GM21360 (cell line): ENCODE measurements at regions not wholly inside any gene's neighbourhood (a gene's known extent, or its start where the extent isn't known, plus 50 kb on each side); places are given as distances from the start of the nearest gene placed in this dataset.

Experiments used
- ATAC-seq: cut with Tn5 transposase; IDR thresholded peaks from one replicate; pipeline ENCODE4 v1.9.1; 2021; ENCODE audit warnings: mild to moderate bottlenecking, moderate library complexity; ENCODE audit not compliant: unreplicated experiment

GRCh38 chr16:86414991-86415740 lies 95.2 kb upstream of the FOXF1 start:
- ATAC-seq: no peak

GRCh38 chr16:86418981-86419380 lies 91.3 kb upstream of the FOXF1 start:
- no peak for ATAC-seq

- ATAC-seq: no peak
These were observed 90.8 kb upstream of the FOXF1 start for GRCh38 chr16:86419518-86419917.

DNA sequence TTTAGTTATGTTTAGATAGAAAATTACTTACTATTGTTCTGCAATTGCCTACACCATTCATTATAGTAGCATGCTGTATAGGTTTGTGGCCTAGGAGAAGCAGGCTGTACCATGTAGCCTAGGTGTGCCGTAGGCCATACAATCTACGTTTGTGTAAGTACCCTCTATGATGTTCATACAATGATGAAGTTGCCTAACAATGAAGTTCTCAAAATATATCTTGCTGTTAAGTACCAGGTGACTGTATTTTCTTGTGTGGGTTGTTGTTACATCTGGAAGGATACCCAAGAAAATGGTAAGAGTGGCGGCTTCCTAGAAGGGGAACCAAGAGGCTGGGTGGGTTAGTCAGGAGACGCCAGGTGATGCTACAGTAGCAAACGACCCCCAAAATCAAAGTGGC lies 88.3 kb upstream of the FOXF1 start:
- no peak for ATAC-seq

GRCh38 chr16:86424398-86424797 lies 85.9 kb upstream of the FOXF1 start:
- no peak for ATAC-seq

- no peak for ATAC-seq
These were observed 85.3 kb upstream of the FOXF1 start for GRCh38 chr16:86424985-86425384.

- ATAC-seq: no peak
These were observed 84.2 kb upstream of the FOXF1 start for GRCh38 chr16:86426063-86426642.

DNA sequence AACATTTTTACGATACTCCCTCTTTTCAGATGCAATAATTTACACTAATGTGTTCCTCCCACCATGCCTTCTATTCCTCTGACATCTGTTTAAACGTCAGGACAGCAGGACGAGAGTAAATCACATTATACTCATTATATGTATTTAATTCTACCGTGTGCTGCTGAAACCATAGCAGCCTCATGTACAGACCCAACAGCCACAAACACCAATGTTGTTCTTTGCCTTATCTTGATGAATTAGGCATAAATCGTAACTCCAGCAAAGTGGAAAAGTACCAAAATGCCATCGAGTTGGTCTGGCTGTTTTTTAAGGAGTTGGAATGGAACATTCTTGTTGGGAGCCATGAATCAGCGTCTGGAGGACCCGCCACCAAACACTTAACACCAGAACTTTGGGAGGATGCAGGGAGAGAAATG lies 82.9 kb upstream of the FOXF1 start:
- no peak for ATAC-seq

DNA sequence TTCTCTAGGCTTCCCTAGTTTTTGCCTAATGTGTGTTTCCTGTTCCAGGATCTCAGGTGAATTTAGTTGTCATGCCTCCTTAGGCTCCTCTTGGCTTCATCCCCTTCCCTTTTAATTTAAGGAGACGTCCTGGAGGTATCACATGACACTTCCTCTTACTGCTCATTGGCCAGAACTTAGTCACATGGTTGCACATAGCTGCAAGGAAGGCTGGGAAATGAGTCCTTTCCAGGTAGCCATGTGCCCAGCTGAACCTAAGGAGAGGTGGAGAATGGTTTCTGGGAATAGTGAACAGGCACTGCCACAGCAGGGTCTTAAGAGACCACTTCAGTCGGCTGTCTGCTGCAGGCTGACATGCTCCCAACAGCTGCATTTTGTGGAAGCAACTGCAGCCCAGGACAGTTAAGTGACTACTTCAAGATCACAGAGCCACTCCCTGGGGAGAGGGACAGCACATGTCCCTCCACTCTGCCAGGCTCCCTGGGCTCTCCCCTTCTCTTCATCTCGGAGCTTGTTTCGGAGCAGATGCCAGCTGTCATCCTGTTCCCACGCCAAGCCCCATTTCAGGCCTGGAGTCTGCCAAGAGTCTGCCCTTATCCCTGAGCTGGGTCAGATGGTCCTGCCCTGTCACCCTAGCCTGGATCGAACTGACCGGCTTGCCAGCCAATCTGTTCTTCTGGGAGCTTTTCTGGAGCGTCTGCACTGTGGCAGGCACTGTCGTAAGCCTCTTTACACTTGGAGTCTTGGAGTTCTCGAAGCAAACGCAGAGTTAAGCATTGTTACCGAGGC lies 81.4 kb upstream of the FOXF1 start:
- no peak for ATAC-seq

- no peak for ATAC-seq
These were observed 80.7 kb upstream of the FOXF1 start for GRCh38 chr16:86429663-86430062.

GRCh38 chr16:86430814-86431213 lies 79.5 kb upstream of the FOXF1 start:
- no peak for ATAC-seq

- ATAC-seq: no peak
These were observed 78.8 kb upstream of the FOXF1 start for GRCh38 chr16:86431540-86431939.

DNA sequence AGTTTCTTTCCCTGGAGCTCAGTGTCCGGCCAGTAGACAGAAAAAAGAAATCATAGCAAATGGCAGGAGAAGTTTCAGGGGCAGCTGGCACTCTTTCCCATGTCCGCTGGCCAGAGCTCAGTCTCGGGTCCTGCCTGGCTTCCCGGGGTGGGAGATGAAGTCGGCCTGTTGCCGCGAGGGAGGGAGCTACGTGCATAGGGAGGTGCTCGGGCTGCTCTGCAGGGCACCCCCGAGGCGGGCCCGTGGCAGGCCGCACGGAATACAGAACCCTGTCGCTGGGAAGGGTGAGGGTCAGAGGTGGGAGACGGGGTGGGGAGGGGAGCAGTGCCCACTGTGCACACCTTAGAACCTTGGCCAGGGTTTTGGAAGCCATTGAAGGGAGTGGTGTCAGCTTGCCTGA lies 78.3 kb upstream of the FOXF1 start:
- no peak for ATAC-seq

DNA sequence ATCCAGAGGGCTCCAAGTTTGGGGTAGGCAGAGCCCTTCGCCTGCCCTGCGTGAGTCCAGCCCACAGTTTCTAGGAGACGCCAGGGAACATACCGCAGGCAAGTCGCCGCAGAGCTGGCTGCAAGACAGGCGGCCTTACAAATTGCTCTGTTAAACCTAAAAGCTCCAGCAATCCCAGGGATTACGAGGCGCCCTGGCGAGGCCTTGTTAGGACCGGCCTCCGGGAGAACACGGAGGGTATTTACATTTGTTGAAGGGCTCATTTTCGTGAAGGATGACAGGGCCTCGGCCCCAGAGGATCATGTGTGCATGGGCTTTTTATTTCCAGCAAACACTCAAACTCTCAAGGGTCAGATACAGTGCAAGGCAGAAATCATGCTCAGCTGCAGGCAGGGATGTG lies 77.6 kb upstream of the FOXF1 start:
- no peak for ATAC-seq

DNA sequence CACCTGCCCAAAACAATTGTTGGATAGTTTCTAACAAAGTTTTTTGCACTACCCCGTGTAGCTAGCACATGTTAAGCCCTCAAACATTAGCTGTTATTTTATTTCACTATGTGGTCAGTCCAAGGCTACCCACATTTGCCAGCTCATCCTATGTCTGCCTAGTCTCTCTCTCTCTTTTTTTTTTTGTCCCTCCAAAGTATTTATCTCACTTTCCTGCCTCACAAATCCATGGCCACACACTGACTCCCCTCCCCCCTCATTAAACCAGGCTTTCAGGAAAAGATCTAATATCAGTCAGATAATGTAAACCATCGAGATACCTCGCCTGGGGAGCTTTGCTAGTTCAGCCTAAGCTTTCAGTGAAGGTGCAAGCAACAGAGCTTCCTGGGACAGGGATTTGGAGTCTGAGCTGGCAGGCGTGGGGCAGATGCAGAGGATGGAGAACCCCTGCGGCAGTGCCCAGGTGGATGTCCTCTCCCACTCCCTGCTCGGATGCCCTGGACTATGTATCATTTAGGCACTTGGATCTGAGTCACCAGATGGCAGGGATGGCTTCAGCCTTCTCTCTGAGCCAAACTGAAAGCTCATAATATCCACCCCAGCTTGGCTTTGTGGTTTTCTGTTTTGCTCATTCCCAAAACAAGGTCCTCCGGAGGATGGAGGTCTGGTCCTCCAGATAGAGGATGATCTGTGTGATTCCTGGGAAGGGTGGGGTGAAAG lies 73.7 kb upstream of the FOXF1 start:
- ATAC-seq: no peak

GRCh38 chr16:86437348-86437747 lies 73.0 kb upstream of the FOXF1 start:
- ATAC-seq: no peak

DNA sequence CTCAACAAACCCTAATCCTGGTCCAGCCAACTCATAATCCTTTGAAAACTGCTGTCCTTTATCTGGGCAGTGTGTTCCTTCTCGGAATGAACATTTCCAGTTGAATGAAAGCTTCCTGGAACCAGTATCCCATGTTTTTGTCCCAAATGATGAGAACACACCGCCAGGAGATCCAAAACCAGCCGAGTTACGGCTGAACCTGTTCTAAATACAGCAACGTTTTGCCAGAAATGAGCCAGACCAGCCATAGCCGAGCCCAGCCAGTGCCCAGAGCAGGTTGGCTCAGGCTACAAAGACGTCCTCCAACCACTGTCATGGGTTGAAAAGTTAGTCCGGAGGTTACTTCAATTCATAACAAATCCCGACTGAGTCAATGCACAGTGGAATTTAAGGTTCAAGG lies 67.6 kb upstream of the FOXF1 start:
- no peak for ATAC-seq

- no peak for ATAC-seq
These were observed 66.7 kb upstream of the FOXF1 start for GRCh38 chr16:86443508-86444147.

DNA sequence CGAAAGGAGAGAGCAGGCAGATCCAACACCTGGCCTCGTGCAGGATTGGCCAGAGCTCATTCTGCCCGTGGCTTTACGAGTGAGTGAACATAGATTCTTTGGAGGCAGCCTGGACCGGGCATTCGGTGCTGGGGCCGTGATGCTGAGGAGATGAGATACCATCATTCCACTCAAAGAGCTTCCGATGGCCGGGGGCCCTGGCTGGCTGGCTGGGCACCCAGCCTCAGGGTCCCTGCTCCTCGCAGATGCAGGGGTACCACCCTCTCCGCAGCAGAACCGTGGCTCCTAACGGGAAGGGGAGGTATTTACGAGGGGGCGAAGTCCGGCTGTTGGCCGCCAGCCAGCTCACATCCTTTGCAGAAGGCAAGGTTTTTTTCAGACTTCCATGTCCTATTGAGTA lies 66.1 kb upstream of the FOXF1 start:
- ATAC-seq: no peak

DNA sequence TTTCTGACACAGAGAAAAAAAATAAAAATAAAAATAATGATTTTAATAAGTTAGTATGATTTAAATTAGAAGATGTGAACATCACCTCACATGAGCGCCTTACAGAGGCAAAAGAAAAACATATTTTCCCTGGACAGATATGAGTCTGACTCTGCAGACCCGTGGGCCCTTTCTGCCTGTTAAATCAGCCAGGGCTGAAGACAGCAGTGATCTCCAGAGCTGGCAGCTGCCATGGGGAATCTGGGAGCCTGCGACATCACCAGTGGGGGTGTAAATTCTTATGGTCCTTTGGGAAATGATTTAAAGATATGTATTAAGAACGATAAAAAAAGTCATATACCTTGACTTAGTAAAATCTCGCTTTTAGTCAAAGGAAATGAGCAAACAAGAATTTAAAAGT lies 65.7 kb upstream of the FOXF1 start:
- ATAC-seq: no peak

DNA sequence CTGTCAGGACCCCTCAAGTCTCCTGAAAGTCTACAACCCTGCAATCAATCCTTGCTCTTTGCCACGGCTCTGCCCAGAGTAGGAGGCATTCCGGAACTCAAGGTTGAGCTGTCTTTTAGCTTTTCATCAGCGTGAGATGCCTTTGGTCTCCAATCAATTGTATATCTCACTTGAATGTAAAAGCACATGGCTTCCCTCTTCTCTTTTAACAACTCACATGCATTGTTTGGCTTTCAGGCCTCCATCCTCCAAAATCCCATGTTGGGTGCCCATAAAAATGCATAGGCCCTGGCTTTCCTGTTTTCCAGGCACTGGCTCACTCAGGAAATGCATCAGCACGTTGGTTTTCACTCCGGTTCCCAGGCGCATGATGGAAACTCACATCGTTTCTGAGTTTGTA lies 64.0 kb upstream of the FOXF1 start:
- ATAC-seq: no peak
